DOHH2 (cell line): ENCODE measurements at regions not wholly inside any gene's neighbourhood (a gene's known extent, or its start where the extent isn't known, plus 50 kb on each side); places are given as distances from the start of the nearest gene placed in this dataset.
"Not testable (repeated sequence)": the region's sequence is repeated elsewhere in the genome, so short reads cannot be mapped to it uniquely, and the experiment has no call there.

Experiments
- CTCF ChIP-seq: fragments of 200-600 bp; sonication (generic); IDR thresholded peaks from one replicate; pipeline ENCODE4 v1.5.1; 2014; ENCODE audit warnings: antibody characterized with exemption, mild to moderate bottlenecking, low read depth, low read length; ENCODE audit not compliant: poor library complexity, severe bottlenecking
- EZH2phosphoT487 ChIP-seq: fragments of 200-600 bp; sonication (generic); IDR thresholded peaks from 2 replicates; pipeline ENCODE4 v1.6.1; 2017; ENCODE audit warnings: borderline replicate concordance, mild to moderate bottlenecking, antibody characterized with exemption, low read length, moderate library complexity, mixed read lengths

- not testable (repeated sequence) for TF ChIP-seq CTCF, EZH2phosphoT487
Measured at GRCh38 chr15:50845181-50845580, 63.3 kb upstream of the AP4E1 start.
